K562 (cell line): ENCODE measurements at regions not wholly inside any gene's neighbourhood (a gene's known extent, or its start where the extent isn't known, plus 50 kb on each side); places are given as distances from the start of the nearest gene placed in this dataset.

ENCODE experiments used
- ARID3B ChIP-seq: fragments of 250-450 bp; sonication (Bioruptor Pico); IDR thresholded peaks from 2 replicates; pipeline ENCODE4 v1.4.0; 2020; ENCODE audit warnings: borderline replicate concordance
- HMGXB4 ChIP-seq: sonication (generic); formaldehyde crosslinking; IDR thresholded peaks from 2 replicates; pipeline ENCODE4 v1.8.1; 2023; ENCODE audit warnings: mild to moderate bottlenecking, missing genetic modification reagents
- IRF1 ChIP-seq: sonication (generic); formaldehyde crosslinking; IDR thresholded peaks from 2 replicates; pipeline ENCODE4 v1.8.0; 2022; ENCODE audit warnings: missing genetic modification reagents, mild to moderate bottlenecking, borderline replicate concordance
- MXI1 ChIP-seq: IDR thresholded peaks from 2 replicates; pipeline ENCODE4 v1.6.1; 2011; ENCODE audit warnings: low read depth, mild to moderate bottlenecking, improper control_type of control experiment, low read length
- SPI1 ChIP-seq: IDR thresholded peaks from 2 replicates; pipeline ENCODE4 v1.6.1; 2011; ENCODE audit warnings: low read depth, low read length, control low read depth, borderline replicate concordance
- TAF1 ChIP-seq: IDR thresholded peaks from 2 replicates; pipeline ENCODE4 v1.6.1; 2011; ENCODE audit warnings: mild to moderate bottlenecking, low read length, moderate library complexity; ENCODE audit not compliant: insufficient read depth, control insufficient read depth, severe bottlenecking; ENCODE audit errors: extremely low read depth
- THRAP3 ChIP-seq: fragments of 450-650 bp; IDR thresholded peaks from 2 replicates; pipeline ENCODE4 v1.6.1; 2016; ENCODE audit warnings: mild to moderate bottlenecking, inconsistent platforms, borderline replicate concordance
- U2AF1 ChIP-seq: fragments of 200-400 bp; formaldehyde crosslinking; optimal IDR thresholded peaks from 2 replicates; pipeline ENCODE3; 2017; ENCODE audit warnings: mild to moderate bottlenecking, low read depth, low read length, moderate library complexity
- XRCC5 ChIP-seq: fragments of 200-400 bp; formaldehyde crosslinking; IDR thresholded peaks from 2 replicates; pipeline ENCODE4 v1.6.1; 2017; ENCODE audit warnings: low read depth, mild to moderate bottlenecking, low read length
- ZSCAN32 ChIP-seq: fragments of 450-650 bp; formaldehyde crosslinking; IDR thresholded peaks from 2 replicates; pipeline ENCODE4 v1.4.0; 2020; ENCODE audit warnings: mild to moderate bottlenecking, moderate library complexity
- TF ChIP-seq, protein P1 (sequence below): sonication (generic); formaldehyde crosslinking; IDR thresholded peaks from 2 replicates; pipeline ENCODE4 v1.8.0; 2022; ENCODE audit warnings: missing genetic modification reagents, mild to moderate bottlenecking, borderline replicate concordance

DNA sequence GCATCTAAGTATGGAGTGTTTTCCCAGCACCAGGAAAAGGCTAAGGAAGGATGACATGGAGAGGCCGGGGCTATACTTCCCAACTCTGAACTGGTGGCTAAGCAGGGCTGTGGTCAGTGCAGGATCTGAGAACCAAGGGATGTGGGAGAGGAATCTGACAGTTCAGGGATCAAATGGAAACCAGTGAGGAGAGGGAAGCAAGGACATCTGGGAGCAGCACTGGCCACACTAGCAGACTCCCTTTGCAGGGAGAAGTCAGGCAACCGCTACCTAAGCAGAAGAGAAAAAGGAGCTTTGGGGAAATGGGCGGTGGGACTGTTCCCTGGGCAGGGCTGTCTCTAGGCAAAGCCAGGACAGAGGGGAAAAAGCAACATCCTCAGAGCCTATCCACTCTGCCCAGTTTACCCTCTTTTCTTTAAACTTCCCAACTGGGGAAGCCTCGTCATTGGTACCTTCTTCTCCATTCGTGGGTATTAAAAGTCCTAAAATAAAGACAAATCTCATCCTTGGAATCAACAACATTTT is 105.8 kb upstream of the MEIS1 start (continued):
- TF ChIP-seq HMGXB4: no peak
- no peak for TF ChIP-seq XRCC5
- no peak for TF ChIP-seq TAF1
- TF ChIP-seq MXI1: no peak
- no peak for TF ChIP-seq ZSCAN32 (CRISPR knock-in tag)
- no peak for TF ChIP-seq IRF1
- TF ChIP-seq, protein P1, sequence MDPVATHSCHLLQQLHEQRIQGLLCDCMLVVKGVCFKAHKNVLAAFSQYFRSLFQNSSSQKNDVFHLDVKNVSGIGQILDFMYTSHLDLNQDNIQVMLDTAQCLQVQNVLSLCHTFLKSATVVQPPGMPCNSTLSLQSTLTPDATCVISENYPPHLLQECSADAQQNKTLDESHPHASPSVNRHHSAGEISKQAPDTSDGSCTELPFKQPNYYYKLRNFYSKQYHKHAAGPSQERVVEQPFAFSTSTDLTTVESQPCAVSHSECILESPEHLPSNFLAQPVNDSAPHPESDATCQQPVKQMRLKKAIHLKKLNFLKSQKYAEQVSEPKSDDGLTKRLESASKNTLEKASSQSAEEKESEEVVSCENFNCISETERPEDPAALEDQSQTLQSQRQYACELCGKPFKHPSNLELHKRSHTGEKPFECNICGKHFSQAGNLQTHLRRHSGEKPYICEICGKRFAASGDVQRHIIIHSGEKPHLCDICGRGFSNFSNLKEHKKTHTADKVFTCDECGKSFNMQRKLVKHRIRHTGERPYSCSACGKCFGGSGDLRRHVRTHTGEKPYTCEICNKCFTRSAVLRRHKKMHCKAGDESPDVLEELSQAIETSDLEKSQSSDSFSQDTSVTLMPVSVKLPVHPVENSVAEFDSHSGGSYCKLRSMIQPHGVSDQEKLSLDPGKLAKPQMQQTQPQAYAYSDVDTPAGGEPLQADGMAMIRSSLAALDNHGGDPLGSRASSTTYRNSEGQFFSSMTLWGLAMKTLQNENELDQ (CRISPR knock-in tag): no peak
- no peak for TF ChIP-seq SPI1
- TF ChIP-seq U2AF1: no peak
- TF ChIP-seq THRAP3: no peak
- no peak for TF ChIP-seq ARID3B (CRISPR knock-in tag)
